ENCODE measurements at regions not wholly inside any gene's neighbourhood (a gene's known extent, or its start where the extent isn't known, plus 50 kb on each side); places are given as distances from the start of the nearest gene placed in this dataset.

DNA sequence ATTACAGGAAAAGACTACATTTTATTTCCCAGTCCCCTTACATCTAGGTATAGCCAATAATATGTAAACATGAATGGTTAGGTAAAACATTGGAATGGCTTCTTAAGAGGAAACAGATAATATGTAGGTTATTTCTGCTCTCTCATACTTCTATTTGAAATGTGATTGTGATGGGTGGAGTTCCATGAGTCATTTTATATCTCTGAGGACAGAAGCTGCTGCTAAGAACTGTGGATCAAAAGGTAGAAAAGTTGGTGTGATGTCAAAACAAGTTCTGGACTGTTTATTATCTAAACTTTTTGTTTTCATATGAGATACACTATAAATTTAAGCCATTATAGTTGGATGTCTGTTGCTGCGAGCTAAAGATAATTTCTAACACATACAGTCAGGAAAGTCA lies 799.4 kb upstream of the TENM4 start:
- no peak for DNase-seq (ENCODE audit: low spot score)

DNA sequence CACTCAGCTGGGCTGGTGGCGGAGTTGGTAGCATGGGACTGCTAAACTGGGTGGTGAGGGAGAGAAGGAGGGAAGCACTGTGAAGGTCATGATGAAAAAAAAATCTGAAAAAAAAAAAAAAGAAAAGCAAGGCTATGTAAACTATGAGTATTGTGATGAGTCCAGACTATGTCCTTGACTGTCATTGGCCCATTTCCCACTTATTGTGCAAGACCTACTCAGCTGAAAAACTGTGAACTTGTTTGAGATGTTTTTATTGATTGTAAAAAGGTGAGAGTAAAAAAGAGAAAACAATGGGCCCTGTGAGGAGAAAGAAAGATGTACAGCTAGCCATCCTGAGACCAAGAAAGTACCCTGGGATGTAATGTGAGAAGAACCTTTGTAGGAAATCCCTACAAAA lies 798.4 kb upstream of the TENM4 start:
- no peak for DNase-seq (ENCODE audit: low spot score)

DNA sequence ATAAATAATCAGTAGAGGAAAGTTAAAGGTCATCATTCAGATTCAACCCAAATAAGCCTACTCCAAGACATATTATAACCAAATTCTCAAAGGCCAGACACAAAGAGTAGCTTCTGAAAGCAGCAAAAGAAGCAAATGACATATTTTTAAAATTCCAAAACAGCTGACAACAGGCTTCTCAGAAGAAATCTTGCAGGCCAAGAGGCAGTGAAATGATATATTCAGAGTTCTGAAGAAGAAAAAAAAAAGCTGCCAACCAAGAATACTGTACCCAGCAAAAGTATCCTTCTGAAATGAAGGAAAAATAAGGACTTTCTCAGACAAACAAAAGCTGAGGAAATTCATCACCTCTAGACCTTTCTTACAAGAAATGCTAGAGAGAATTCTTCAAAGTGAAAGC lies 787.1 kb upstream of the TENM4 start:
- DNase-seq (ENCODE audit: low spot score), result no peak

DNA sequence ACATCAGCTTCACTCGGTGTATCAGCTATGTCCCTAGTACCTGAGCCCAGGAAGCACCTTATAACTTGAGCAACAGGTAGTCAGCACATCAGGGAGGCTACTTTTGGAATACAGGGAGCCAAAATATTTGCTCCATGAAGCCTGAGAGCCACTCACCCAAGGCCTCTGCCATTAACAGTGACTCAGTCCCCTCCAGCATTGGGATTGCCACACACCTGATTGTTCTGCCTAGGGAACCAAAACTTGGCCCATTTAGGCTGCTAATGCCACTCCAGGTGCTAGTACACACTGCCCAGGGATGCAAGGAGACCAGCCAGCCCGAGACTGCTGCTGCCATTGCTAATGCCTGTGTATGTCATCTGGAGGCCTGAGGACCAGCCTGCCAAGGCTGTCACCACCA lies 773.6 kb upstream of the TENM4 start:
- no peak for DNase-seq (ENCODE audit: low spot score)

DNA sequence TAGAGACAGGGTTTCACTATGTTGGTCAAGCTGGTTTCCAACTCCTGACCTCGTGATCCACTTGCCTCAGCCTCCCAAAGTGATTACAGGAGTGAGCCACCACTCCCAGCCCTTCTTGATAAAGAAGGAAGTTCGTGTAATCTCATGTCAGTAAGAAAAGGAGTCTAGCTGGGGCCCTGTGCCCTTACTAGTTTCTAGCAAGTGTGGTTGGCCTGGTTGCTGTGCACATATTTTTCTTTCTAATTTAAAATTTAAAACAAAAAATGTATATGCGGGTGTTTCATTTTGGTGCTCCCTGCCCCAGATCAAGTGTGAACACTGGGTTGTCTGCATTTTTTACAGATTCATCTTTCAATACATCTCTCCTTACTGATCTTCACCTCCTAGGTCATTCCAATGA lies 770.8 kb upstream of the TENM4 start:
- no peak for DNase-seq (ENCODE audit: low spot score)

DNA sequence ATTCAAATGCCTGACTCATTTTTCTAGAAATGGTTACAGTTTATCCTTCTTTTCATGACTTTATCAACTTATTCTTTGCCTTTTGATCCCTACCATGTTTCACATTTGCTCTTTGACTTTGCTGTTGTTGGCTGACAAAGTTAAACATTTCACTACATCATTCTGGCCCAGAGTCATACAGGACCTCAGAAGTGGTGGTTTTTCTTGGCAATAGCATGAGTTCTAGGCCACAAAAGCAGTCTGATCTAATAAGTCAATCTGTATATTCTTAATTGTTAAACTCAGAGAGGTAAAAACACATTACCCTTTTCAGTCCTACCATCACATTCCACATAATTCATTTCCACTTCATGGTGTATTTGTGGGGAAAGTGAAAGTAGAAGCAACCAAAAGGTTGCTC lies 763.2 kb upstream of the TENM4 start:
- DNase-seq (ENCODE audit: low spot score), result no peak

DNA sequence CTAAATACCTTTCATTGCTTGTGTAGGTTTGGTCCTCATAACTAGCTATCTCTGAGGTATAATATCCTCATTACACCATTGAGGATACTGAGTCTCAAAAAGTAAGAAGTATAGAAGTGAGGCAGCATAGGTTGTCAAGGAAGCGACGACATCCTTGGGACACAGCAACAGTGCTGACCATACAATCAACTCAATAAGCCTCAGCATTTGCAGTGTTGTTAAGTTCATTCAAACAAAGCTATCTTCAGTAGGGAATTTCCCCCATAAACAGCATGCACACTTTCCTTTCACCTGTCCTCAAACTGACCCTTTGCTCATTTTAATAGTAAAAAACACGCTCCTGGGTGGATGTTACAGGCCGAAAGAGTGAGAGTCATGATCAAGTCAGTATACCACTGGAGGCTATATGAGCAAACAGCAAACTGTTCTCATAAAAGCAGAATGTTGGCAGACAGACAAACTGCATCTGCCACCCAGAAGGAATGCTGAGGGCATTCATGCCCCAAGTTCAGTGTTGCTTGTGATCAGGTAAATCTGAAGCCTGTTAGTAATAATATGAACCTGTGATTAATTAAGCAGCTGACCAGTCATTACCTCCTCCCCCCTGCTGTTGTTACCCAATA lies 756.2 kb upstream of the TENM4 start:
- no peak for DNase-seq (ENCODE audit: low spot score)

DNA sequence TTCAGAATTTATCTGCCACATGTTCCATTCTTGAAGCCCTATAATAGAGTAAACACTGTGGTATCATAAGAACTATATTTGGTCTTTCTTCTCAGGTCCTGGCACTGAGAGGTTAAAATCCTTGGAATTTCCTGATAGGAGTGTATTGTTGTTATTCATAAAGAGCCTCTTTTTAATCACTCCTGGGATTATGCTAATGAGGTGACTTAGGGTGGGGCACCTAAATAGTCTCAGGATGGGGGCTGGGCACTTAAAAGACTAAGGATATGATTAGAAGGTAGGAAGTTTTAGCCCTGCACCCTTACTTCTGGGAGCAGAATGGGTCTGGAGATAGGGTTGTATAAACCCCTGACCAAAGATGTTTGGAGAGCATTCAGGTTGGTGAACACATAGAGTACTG lies 755.2 kb upstream of the TENM4 start:
- no peak for DNase-seq (ENCODE audit: low spot score)

DNA sequence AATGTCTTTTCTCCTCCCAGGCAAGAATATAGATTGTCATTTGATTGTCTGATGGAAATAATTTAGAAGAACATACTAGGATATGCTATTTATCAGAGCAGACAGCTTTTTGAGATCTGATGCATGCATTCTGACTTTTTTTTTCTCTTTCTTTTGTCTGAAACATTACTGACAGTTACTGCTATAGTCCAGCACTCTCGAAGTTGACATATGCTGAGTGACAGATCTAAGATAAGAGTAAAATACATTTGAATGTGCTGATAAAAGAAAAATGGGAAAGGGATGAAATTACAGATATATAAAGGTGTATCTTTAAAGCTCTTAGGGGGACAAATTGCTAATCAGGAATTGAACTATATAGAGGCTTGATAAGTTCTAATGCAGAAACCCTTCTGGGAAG lies 753.8 kb upstream of the TENM4 start:
- DNase-seq (ENCODE audit: low spot score), result no peak

DNA sequence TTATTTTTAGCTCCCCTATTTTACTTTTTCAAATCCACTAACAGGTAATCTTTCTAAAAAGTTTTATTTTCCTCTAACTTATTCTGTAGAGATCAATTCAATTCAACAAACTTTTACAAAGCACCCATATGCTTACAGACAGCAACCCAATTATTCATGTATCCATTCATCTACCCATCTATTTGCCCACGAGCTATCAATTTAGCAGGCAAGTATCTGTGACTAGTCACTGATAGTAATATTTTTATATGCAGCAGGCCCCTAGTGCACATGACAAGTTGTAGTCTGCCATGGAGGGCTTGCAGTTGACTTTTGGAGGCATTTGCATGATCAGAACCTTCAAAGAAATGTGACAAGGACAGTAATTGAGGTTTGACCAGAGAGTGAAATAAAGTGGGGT lies 753.2 kb upstream of the TENM4 start:
- no peak for DNase-seq (ENCODE audit: low spot score)

DNA sequence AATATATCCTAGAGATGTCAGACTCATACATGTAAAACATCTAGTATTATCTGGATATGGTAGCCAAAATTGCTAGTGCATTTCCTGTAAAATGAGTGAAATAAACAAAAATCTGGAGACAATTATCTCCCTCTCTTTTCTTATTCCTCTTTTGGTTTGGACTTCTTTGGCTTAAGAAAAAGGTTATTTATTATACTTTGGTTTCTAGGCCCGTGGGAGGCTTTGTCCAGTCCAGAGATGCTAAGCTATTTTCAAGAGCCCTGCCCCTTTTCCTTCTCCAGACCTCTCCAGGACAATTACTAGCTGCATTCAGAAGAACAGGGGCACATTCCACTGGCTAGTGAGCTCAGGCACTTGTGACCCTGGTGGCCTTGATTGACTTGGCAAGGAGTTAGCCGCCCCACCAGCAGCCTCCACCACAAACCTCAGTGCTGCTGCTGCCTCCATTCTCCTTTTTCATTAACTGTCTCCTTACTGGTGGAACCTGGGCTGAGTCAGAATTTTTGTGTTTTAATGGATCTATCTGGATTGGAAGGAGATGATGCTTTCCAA lies 747.3 kb upstream of the TENM4 start:
- no peak for DNase-seq (ENCODE audit: low spot score)

DNA sequence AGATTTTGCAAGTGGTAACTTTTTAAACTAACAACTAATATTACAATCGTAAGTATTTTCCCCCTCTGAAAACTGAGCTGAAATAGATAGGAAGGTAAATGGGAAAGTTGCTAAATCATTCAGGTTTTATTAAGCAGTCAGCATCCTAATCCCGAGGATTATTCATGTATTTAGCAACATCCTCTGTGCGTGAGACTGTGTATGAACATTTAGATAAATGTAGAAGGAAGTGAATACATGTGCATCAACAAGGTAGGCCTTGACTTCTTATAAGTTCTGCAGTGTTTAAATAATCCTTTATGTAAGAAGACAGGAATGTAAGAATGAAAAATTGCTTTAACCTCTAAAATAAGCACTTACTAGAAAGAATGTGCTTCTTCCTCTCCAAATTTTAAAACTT lies 745.9 kb upstream of the TENM4 start:
- no peak for DNase-seq (ENCODE audit: low spot score)

DNA sequence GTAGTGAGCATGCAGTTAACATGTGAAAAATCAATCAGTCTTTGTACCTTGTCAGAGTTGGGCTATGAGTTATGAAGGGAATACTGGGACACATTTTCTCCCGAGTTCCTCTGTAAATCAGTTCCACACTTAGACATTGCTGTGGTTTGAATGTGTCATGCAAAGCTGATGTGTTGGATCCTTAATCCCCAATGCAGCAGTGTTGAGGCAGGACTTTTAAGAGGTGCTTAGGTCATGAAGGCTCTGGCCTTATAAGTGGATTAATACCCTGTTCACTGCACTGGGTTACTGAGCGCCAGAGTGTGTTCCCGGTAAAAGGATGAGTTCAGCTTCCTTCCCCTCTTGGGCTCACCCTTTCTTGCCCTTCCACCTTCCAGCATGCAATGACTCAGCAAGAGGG lies 742.1 kb upstream of the TENM4 start:
- DNase-seq (ENCODE audit: low spot score), result no peak

DNA sequence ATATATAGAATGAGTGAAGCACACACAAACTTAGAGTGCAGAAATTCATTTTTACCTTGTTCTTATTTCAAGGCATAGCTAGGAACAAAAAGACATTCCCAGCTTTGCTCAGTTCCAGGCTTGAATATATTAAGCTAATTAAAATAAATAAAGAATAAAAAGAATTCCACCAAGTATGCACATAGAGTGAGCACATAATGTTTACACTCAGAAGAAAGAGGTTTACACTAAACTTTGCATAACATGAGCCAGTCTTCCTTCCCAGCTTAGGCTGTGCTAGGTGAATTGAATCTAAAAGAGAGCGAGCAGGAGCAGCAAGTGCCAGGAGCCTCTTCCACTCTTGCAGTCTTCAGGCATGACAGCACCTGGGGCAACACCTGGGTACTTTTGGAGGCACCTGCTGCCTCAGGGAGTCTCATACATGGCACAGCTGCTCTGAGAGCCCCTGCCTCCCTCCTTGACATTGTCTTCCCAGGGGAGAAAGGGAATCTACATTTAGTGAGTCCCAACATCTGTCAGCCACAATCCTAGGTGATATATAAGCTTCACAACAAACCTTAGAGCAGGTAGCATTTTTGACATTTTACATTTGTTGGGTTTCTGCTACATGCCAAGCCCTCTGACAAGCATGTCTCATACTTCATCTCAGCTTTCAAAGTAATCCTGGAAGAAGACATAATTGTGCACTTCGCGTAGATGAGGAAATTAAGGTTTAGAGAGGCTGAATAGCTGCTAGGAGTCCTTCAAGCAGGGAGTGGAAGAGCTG lies 732.7 kb upstream of the TENM4 start:
- DNase-seq (ENCODE audit: low spot score), result no peak

DNA sequence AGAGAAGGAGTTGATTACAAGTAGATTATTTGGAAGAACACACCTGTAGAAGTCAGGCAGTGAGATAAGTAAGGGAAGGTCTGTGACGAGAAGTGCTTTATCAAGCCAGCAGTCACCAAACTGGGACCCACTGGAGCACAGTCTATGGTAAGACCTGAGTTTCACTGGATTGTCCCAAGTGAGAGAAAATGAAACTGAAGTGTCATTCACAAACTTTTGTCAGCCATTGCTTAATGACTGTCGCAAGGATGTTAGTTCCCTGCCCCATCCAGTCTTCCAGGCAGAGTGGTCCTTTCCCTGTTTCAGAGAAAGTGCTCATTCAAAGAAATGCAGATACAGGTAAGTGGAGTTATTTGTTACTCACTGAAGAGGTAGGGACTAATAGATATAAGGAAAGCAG lies 728.0 kb upstream of the TENM4 start:
- no peak for DNase-seq (ENCODE audit: low spot score)

DNA sequence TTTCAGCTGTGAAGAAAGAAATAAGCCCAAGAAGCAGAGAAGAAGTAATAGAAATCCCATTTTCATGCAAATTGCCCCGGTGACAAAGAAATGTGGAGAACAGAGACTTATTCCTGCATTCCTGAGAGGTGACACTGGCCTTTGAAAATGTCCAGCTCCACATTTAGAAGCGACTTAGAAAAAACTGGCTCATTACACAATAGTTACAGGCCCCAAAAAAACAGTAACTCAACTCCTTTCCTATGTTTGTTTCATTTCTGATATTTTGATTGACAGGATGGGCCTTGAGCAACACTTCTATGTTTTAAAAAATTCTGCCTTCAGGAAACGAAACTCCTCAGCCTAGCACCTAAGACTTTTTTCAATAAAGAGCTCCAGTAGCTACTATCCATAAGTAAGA lies 726.9 kb upstream of the TENM4 start:
- no peak for DNase-seq (ENCODE audit: low spot score)

DNA sequence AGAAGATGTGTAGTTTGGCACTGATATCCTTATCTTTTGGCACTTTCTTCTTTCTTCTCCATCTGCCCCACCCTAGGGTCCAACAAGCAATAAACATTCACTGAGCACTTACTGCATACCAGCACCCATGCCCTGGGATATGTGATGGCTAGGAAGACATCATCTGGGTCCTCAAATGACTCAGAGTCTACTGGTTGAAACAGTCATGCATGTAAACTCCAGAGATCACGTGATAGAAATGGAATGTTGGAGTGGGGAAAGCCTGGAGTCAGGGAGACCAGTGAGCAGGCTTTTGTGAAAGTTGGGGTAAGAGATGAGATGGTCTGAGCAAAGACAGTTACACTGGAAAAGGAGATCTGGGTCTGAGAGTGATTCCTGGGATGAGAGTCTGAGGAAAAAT lies 724.9 kb upstream of the TENM4 start:
- DNase-seq (ENCODE audit: low spot score), result no peak

DNA sequence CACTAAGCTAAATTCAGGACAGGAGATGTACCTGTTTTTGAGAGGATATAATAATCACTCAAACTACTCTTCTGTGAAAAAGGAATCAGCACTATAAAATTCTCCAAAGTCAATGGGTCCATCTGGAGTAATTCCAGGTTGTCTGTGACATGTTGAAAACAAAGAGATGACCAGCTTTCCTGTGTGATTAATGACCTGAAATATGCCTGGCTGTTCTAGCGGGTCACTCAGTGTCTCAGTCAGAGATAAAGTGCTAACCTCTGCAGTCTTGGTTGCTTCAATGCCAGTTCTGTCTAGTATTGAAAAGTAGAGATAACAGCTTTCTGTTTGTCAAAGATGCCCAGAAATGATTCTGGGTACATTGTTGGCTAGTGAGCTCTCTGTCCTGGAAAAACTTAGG lies 722.6 kb upstream of the TENM4 start:
- DNase-seq (ENCODE audit: low spot score), result no peak

DNA sequence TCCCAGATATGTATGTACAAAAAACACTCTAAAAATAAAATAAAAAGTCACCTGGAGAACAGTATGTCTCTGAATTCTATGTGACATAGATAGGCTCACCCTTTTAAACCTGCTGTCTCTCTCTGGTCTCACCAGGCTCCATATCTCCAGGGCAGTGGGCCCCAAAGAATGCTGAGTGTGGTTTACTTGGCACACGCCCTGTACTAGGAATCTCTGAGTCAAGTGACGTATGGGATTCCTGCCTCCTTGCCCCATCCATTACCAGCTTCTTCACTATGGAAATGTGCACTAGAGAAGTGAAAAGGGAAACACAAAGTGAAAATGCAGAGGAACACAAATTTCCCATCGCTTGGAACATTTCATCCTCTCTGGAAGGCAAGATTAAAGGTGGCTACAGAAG lies 722.2 kb upstream of the TENM4 start:
- DNase-seq (ENCODE audit: low spot score), result no peak

DNA sequence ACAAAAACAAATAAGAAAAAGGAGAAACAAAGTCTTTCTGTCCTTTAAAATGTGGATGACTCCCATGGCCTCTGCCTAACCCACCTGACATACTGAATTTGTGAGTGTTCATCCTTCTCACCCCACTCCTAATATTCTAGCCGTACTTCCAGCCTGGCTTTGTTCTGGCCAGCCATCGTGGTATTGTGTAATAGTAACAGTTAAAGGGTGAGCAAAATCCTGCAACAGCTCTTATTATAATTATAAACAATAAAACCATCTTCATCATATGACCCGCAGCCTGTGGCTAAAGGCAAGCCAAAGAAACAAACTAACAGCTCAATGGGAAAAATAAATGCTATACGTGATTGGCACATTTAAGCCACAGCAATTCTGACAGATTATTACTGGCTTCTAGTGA lies 721.6 kb upstream of the TENM4 start:
- no peak for DNase-seq (ENCODE audit: low spot score)

DNA sequence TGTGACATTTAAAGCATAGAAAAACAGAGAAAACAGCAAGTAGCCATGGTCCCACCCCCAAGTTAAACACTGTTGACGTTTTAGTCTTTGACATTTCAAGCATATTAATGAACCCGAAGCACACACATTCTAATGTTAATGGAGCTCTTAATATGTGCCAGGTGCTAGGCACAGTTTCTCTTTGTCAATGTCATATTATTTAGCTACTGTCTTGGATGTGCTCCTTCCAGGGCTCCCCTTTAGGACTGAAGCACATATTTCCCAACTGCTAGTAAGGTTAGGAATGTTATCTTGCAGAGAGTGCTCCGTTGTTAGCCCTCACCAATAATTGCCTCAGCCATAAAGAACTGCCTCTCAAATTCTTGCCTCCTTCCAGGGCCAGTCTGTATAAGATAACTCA lies 716.6 kb upstream of the TENM4 start:
- DNase-seq (ENCODE audit: low spot score), result no peak

DNA sequence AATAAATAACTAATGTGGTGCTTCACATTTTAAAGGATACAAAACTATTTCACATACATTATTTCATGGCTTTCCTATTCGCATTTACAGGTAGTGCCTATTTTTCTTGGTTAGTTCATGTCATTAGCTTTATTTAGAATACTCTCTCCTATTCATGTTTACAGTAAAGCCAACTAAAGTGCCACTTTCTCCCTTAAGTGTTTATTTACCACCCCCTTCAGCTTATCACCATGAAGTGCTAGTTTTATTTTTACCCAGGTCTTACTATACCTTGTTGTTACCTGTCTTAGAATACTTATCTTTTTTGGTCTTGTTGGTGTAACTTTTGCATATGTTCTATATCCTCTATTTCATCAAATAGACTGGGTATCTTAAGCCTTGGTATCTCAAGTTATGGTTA lies 715.2 kb upstream of the TENM4 start:
- no peak for DNase-seq (ENCODE audit: low spot score)

DNA sequence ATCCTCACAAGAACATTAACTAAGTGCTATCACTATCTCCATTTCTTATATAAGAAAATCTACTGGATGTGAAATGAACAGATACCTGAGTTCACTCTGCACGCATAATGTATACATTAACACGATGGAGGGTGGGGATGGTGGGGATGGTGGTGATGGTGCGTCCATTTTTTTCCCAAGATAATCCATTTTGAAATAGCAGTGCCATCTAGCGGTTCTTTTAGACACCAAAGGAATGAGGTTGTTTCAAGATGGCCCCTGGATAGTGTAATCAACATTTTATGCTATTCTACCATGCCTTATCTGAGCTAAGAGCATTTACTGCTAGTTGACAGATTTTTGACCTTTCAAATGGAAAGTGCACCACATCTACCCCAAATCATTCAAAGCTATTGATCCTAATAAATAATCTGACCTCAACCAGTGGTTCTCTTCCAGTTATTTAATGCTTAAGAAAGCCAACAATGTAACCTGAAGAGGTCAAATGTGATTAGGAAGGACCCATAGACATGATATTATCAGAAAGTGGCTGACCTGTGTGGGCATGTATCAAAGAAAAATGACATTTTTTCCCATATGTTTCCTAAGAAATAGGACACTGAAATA lies 714.7 kb upstream of the TENM4 start:
- no peak for DNase-seq (ENCODE audit: low spot score)

DNA sequence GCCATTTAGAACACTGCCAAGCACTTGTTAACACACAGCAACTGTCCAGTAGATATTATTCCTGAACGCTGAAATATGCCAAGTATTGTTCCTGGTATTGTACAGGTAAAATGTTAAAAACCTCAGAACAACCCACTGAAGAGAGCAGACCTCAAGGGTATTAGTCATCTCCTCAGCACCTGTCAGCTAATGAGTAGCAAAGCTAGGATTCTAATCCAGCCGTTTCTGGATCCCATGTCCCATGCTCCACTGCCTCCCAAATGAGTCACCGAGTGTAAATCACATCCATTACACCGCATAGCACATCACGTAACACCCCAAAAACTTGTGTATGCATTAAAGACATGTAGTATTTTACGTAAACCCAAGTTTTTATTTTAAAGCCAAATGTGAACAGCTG lies 705.4 kb upstream of the TENM4 start:
- DNase-seq (ENCODE audit: low spot score), result no peak

Data from HuH-7 (cell line).